K562 (cell line): ENCODE measurements at regions not wholly inside any gene's neighbourhood (a gene's known extent, or its start where the extent isn't known, plus 50 kb on each side); places are given as distances from the start of the nearest gene placed in this dataset.

Experiments used
- ATF1 ChIP-seq, 2 experiments: fragments of 450-650 bp in 1 of 2; IDR thresholded peaks; 2 replicates each; pipeline ENCODE4 v1.6.1; 2016; ENCODE audit warnings: missing compliant biosample characterization in 1 of 2, missing genetic modification characterization in 1 of 2
- CCNT2 ChIP-seq: IDR thresholded peaks from 2 replicates; pipeline ENCODE4 v1.6.1; 2011; ENCODE audit warnings: borderline replicate concordance, low read depth, mild to moderate bottlenecking, moderate library complexity, mixed read lengths, low read length; ENCODE audit not compliant: insufficient read length; ENCODE audit errors: extremely low read depth
- CEBPG ChIP-seq, 3 experiments: fragments of 200-800 bp in 1 of 3; sonication (Bioruptor generic) in 1 of 3; sonication (generic) in 1 of 3; formaldehyde crosslinking in 1 of 3; IDR thresholded peaks in 2 of 3; conservative IDR thresholded peaks in 1 of 3; 2 replicates each; pipeline versions ENCODE4 v1.6.1 to v1.8.0; 2016 to 2022; ENCODE audit warnings: missing compliant biosample characterization in 2 of 3, missing genetic modification characterization in 2 of 3, mild to moderate bottlenecking in 1 of 3, missing genetic modification reagents in 1 of 3
- CREM ChIP-seq: IDR thresholded peaks from 2 replicates; pipeline ENCODE4 v1.6.1; 2014; ENCODE audit warnings: antibody characterized with exemption, low read depth
- CTBP1 ChIP-seq: fragments of 450-650 bp; IDR thresholded peaks from 2 replicates; pipeline ENCODE4 v1.6.1; 2016; ENCODE audit warnings: borderline replicate concordance
- MECOM ChIP-seq: fragments of 250-450 bp; sonication (Bioruptor Pico); IDR thresholded peaks from 2 replicates; pipeline ENCODE4 v1.8.0; 2022; ENCODE audit warnings: inconsistent platforms
- NR2C2 ChIP-seq, 2 experiments: fragments of 200-800 bp in 1 of 2; sonication (Bioruptor generic) in 1 of 2; sonication (generic) in 1 of 2; formaldehyde crosslinking in 1 of 2; IDR thresholded peaks; 2 replicates each; pipeline versions ENCODE4 v1.6.1 to v1.8.0; 2016 to 2022; ENCODE audit warnings: mild to moderate bottlenecking in 1 of 2, missing compliant biosample characterization in 1 of 2, missing genetic modification characterization in 1 of 2, missing genetic modification reagents in 1 of 2
- RBM39 ChIP-seq: fragments of 200-400 bp; formaldehyde crosslinking; optimal IDR thresholded peaks from 2 replicates; pipeline ENCODE3; 2018; ENCODE audit warnings: low read depth, low read length
- RCOR1 ChIP-seq, 2 experiments: IDR thresholded peaks; 2 replicates each; pipeline ENCODE4 v1.6.1; 2012; ENCODE audit warnings: low read depth in 2 of 2, low read length in 2 of 2, borderline replicate concordance in 1 of 2, improper control_type of control experiment in 1 of 2
- SRF ChIP-seq, 2 experiments: fragments of 250-450, 450-650 bp in 1 of 2; sonication (Bioruptor Pico) in 1 of 2; sonication (generic) in 1 of 2; formaldehyde crosslinking; IDR thresholded peaks; 2 replicates each; pipeline versions ENCODE4 v1.5.0 to v1.5.1; 2020 to 2022; ENCODE audit warnings: mild to moderate bottlenecking in 1 of 2, missing genetic modification reagents in 1 of 2
- TF ChIP-seq, protein P1 (sequence below): fragments of 450-650 bp; formaldehyde crosslinking; IDR thresholded peaks from 2 replicates; pipeline ENCODE4 v1.4.0; 2022; ENCODE audit warnings: mild to moderate bottlenecking, moderate library complexity

DNA sequence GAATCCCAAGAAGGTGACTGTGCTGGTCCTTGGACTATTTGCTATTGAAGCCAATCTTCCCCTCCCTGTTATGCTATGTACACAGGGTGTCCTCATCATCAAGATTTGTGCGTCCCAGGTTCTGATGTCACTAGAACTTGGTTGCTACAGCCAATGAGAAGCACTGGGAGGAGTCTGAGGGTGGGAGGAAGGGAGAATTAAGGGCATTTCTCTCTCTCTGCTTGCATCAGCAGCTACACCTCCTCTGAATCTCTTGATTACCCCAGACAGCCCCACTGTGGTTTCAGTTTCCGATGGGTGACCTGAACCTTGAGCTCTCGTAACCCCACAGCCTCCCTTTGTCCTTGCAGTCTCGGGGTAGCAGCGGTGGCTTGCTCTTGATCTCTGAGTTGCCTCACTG lies 212.4 kb upstream of the SESN3 start (continued):
- TF ChIP-seq CCNT2 (no peak), RCOR1 (IDR thresholded peaks at IDR 0.05; ENCODE audit: borderline replicate concordance in 1 of 2, low read depth in 2 of 2, low read length in 2 of 2) (peak in 1 of 2 experiments; percentile 39; a peak in 1 of 4 replicates), CEBPG (CRISPR knock-in tag; IDR thresholded peaks at IDR 0.05) (no peak), CEBPG (tag; conservative IDR thresholded peaks at IDR 0.05 in 1 of 2, IDR thresholded peaks at IDR 0.05 in 1 of 2) (peak in 1 of 2 experiments; percentile 87; a peak in 2 of 4 replicates), RBM39 (no peak), CTBP1 (peak; percentile 65), CREM (peak; percentile 46; the same call in 1 of the 2 replicates), MECOM (CRISPR knock-in tag) (no peak), NR2C2 (CRISPR knock-in tag; IDR thresholded peaks at IDR 0.05) (no peak), NR2C2 (tag; IDR thresholded peaks at IDR 0.05) (peak; percentile 73; the same call in 1 of the 2 replicates), ATF1 (CRISPR knock-in tag; IDR thresholded peaks at IDR 0.05) (no peak), ATF1 (tag; IDR thresholded peaks at IDR 0.05) (peak; percentile 72), SRF (CRISPR knock-in tag; IDR thresholded peaks at IDR 0.05) (0 out of 4 replicates have a peak, but pooled peaks of 1 of the 2 experiments have one; percentile 33)
- TF ChIP-seq, protein P1, sequence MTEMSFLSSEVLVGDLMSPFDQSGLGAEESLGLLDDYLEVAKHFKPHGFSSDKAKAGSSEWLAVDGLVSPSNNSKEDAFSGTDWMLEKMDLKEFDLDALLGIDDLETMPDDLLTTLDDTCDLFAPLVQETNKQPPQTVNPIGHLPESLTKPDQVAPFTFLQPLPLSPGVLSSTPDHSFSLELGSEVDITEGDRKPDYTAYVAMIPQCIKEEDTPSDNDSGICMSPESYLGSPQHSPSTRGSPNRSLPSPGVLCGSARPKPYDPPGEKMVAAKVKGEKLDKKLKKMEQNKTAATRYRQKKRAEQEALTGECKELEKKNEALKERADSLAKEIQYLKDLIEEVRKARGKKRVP (CRISPR knock-in tag) = 0 out of 2 replicates have a peak, but pooled peaks have one; percentile 11
